IPS-18c (cell line): ENCODE measurements at regions not wholly inside any gene's neighbourhood (a gene's known extent, or its start where the extent isn't known, plus 50 kb on each side); places are given as distances from the start of the nearest gene placed in this dataset.
"Not testable (repeated sequence)": the region's sequence is repeated elsewhere in the genome, so short reads cannot be mapped to it uniquely, and the experiment has no call there.

Source experiments
- H3K4me3 ChIP-seq: 2 replicates; pipeline ENCODE4 v1.7.0; 2013; ENCODE audit warnings: low read depth, mild to moderate bottlenecking, low read length, moderate library complexity; ENCODE audit not compliant: insufficient read depth
- H3K9me3 ChIP-seq: one replicate; pipeline ENCODE4 v1.6.1; 2013; ENCODE audit warnings: mild to moderate bottlenecking, low read length, moderate library complexity; ENCODE audit not compliant: control insufficient read depth, insufficient read depth

GRCh38 chr14:89085231-89085731 is 260.8 kb downstream of the TTC8 start:
- H3K9me3 ChIP-seq: no peaks in the 10 kb centered on the region
- no peak overlapping the region for H3K4me3 ChIP-seq

DNA sequence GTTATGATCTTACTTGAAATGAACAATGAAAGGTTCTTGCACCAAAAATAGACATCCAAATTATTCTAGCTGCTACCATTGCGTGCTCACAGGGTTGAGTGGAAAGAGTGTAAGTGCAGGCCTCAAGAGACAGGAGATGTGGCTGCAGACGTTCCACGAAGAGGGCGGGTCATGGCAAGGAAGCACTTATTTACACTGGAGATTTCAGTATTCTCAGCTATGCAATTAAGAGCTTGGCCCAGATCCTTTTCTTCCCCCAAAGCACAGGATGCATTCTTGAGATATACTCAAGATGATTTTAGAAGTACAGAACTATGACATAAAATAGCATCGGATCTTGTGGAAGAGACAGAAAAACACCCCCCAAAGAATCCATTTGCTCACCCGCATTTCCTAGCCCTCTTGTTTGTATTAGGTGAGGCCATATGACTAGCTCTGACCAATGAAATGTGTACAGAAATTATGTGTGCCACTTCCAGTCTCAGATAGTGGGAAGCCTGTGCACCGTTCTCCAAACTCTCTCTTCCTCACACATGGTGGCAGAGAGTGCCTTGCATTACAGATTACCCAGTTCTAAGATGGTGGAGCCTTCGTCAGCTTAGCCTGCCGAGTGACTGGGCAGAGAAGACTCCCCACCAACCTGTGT is 261.4 kb downstream of the TTC8 start:
- Histone ChIP-seq H3K9me3 (no peaks in the 10 kb centered on the region), H3K4me3 (no peak overlapping the region)

DNA sequence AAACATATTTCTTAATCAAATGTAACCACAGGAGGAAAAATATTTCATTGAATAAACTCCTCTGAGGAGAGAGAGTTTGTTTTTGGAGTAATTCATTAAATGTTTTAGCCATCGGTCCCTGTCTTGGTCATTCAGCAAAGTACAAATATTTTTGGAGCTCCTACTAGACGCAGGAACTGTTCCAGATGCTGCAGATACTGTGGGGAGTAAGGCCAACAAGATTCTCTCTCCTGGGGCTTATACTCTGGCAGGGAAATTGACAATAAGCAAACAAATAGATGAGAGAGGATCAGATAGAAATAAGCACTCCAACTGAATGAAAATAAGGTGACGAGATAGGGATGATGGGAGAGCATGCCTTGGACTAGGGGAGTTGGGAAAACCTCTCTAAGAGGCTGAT is 264.1 kb downstream of the TTC8 start:
- H3K4me3 ChIP-seq: no peak overlapping the region
- no peaks in the 10 kb centered on the region for H3K9me3 ChIP-seq

DNA sequence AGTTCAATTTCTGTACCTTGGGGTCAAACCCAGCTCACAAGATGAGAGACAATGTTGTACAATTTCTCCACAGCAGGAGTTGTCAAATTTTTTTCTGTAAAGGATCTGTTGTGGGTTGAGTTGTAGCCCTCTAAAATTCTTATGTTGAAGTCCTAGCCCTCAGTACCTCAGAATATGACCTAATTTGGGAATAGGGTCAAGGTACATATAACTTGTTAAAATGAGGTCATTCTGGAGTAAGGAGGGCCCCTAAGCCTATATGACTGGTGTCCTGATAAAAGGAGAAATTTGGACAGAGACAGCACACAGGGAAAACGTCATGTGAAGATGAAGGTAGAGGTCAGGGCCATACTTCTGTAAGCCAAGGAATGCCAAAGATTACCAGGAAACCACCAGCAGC is 264.9 kb downstream of the TTC8 start:
- Histone ChIP-seq H3K9me3 (no peaks in the 10 kb centered on the region), H3K4me3 (no peak overlapping the region)

- Histone ChIP-seq H3K9me3 (no peaks in the 10 kb centered on the region), H3K4me3 (no peak overlapping the region)
These were observed 267.3 kb downstream of the TTC8 start for GRCh38 chr14:89091781-89092180.

GRCh38 chr14:89093083-89093730 is 268.8 kb downstream of the TTC8 start:
- H3K4me3 ChIP-seq: no peak overlapping the region
- no peaks in the 10 kb centered on the region for H3K9me3 ChIP-seq

DNA sequence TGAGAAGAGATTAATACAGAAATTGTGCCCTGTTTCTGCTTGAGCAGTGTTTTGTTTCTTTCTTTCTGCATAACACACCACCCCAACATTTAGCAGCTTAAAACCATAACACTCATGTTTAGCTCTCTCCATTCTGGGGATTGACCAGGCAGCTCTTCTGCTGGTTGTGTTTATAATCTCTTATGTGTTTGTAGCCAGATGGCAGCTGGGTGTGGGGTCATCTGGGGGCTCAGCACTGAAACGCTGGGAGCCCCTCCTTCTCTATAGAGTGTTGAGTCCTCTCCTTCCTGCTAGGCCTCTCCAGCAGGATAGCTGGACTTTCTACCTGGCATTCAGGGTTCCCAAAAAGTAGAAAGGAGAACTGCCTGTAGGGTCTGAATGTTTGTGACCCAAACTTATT is 270.6 kb downstream of the TTC8 start:
- Histone ChIP-seq H3K9me3 (no peaks in the 10 kb centered on the region), H3K4me3 (no peak overlapping the region)

- H3K4me3 ChIP-seq: no peak overlapping the region
- no peaks in the 10 kb centered on the region for H3K9me3 ChIP-seq
These were observed 272.5 kb downstream of the TTC8 start for GRCh38 chr14:89096946-89097345.

GRCh38 chr14:89098254-89098653 is 273.8 kb downstream of the TTC8 start:
- Histone ChIP-seq H3K4me3 (no peak overlapping the region), H3K9me3 (no peaks in the 10 kb centered on the region)

DNA sequence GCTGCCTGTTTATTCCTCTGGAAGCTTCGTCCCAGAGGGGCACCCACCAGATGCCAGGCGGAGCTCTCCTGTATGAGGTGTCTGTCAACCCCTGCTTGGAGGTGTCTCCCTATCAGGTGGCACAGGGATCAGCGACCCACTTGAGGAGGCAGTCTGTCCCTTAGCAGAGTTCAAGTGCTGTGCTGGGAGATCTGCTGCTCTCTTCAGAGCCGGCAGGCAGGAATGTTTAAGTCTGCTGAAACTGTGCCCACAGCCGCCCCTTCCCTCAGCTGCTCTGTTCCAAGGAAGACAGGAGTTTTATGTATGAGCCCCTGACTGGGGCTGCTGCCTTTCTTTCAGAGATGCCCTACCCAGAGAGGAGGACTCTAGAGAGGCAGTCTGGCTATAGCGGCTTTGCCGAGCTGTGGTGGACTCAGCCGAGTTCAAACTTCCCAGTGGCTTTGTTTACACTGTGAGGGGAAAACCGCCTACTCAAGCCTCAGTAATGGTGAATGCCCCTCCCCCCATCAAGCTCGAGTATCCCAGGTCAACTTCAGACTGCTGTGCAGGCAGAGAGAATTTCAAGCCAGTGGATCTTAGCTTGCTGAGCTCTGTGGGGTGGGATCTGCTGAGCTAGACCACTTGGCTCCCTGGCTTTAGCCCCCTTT is 279.8 kb downstream of the TTC8 start:
- not testable (repeated sequence) for H3K9me3 ChIP-seq, H3K4me3 ChIP-seq

- not testable (repeated sequence) for H3K4me3 ChIP-seq, H3K9me3 ChIP-seq
These were observed 280.4 kb downstream of the TTC8 start for GRCh38 chr14:89104861-89105260.
